ENCODE measurements at regions not wholly inside any gene's neighbourhood (a gene's known extent, or its start where the extent isn't known, plus 50 kb on each side); places are given as distances from the start of the nearest gene placed in this dataset.
"Not testable (repeated sequence)": the region's sequence is repeated elsewhere in the genome, so short reads cannot be mapped to it uniquely, and the experiment has no call there.

DNA sequence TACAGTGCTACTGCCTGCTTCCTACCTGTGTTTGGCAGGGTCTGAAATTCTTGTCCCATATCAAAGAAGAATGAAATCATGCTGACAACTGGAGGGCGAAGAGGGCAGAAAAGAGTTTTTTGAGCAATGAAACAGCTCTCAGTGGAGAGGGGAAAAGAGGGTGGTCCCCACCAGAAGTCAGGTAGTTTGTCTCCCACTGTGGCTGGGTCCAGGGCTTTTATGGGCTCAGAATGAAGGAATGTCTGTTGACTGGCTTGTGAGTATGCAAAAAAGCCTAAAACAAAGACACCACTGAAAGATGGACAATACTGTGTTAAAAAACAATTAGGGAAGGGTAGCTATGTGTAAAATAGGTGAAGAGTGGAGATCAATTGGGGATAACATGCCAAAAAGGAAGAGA is 115.0 kb downstream of the ADAM29 start:
- DNase-seq (ENCODE audit: low read depth in 4 of 4, low spot score in 3 of 4), result no peak

GRCh38 chr4:175034007-175034406 is 115.8 kb downstream of the ADAM29 start:
- DNase-seq (ENCODE audit: low read depth in 4 of 4, low spot score in 3 of 4), result no peak

DNA sequence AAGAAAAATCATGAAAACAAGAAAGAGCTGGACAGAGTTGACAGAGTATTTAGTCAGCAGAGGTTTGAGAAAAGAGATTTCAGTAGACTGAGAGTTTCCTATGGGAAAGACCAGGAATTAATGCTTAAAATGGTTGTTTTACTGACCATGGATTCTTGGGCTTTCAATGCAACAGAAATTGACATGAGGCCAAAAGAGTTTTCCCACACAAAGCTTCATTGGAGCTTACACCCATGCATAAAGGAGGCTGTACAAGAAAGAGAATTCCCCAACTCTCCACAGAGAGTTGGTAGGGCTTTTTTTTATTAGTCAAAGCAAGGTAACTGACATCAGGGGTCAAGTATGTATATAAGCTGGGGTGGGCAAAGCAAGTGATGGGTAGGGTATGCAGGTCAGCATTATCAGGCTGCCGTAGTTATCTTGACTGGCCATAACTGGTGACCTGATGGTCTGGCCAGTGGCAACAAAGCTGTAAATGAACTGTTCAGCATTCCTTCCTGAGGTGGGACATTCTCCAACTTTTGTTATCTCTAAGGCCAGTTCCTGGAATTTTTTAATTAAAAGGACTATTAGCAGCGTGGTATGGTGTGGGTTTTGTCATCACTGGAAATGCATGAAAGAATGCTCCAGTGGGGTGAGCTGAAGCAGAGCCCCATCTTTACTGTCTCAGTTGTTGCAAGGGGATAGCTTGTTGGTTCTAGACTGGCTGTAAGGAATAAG is 117.0 kb downstream of the ADAM29 start:
- no peak for DNase-seq (ENCODE audit: low read depth in 4 of 4, low spot score in 3 of 4)

DNA sequence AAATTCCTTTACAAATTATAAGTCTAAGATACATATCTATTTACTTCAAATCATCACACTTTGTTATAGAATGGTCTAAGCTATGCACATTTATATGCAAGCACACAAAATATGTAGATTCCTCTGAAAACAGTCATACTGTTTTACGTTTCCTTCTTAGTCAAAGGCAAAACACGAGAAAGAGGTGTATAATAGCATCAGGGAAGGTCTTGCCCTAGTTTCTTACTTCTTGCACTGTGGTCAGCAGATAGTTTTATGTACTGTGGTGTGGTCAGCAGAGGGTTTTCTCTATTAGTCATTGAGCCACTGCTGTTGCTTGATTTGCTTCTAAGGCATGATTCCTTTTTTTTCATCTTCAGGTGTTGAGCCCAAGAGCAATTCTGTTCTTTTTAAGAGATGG is 117.7 kb downstream of the ADAM29 start:
- DNase-seq (ENCODE audit: low read depth in 4 of 4, low spot score in 3 of 4), result no peak

DNA sequence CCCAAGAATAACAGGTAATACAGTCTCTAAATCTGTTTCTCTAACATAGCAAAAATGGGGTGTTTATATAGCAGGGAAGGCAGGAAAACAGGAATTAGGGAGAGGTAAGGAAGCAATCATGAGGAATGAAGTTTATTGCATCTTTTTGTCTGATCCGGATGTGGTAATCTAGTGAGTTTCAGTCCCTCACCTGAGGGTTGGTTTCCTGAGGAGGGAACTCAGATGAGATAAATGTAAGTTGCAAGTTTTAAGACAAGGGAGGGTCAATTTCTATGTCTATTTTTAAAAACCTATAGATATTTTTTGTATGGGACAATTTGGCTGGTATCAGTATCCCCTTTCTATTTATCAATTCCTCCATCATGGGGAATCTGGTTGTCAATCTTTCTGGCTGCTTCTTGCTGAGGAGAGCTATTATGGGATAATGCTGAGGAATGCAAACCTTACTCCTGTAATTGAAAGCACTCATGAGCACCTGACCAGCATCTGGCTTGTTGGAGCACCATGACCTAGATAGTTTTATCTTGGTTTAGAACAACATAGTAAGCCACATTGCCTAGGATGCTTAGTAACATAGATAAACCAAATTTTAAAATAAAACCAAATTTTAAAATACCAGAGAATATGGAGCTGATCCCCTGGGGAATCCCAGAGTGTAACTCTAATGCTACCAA is 130.1 kb downstream of the ADAM29 start:
- no peak for DNase-seq (ENCODE audit: low read depth in 4 of 4, low spot score in 3 of 4)

GRCh38 chr4:175048906-175049305 is 130.7 kb downstream of the ADAM29 start:
- no peak for DNase-seq (ENCODE audit: low read depth in 4 of 4, low spot score in 3 of 4)

- no peak for DNase-seq (ENCODE audit: low read depth in 4 of 4, low spot score in 3 of 4)
These were observed 133.8 kb downstream of the ADAM29 start for GRCh38 chr4:175051974-175052373.

DNA sequence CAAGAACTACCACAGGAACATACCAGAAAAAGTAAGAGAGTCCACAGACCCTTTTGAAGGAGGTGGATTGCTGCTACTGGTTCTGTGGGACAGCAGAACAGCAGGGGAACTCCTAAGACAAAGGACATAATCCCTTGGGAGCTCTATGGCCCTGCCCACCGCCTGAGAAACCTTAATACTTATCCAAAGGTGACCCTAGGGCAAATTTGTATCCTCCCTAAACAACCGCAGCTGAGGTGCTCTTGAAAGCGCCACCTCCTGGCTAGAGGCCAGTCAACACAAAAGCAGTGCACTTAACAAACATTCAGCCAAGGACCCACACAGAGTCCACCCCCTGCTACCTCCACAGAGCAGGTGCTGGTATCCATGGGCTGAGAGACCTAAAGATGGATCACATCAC is 136.8 kb downstream of the ADAM29 start:
- no peak for DNase-seq (ENCODE audit: low read depth in 4 of 4, low spot score in 3 of 4)

- no peak for DNase-seq (ENCODE audit: low read depth in 4 of 4, low spot score in 3 of 4)
These were observed 144.0 kb downstream of the ADAM29 start for GRCh38 chr4:175062183-175062592.

DNA sequence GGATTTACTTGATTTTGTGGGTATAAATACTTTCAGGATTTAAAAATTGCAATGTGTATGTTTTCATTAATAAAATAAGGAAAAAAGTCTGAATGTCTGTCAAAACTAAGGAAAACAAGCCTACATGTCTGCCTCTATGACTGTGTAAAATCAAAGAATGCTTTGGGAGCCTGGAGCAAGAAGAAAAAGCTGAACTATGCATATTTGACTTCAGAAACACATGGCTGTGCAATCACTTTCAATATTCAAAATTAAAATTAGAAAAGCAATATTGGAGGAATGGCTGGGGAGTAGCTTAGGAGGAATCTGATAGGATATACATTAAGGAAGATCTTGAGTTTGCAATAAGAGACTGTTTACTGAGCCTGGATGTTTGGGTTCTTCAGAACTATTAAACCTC is 147.1 kb downstream of the ADAM29 start:
- DNase-seq (ENCODE audit: low read depth in 4 of 4, low spot score in 3 of 4), result no peak

GRCh38 chr4:175066923-175067627 is 148.9 kb downstream of the ADAM29 start:
- no peak for DNase-seq (ENCODE audit: low read depth in 4 of 4, low spot score in 3 of 4)

- no peak for DNase-seq (ENCODE audit: low read depth in 4 of 4, low spot score in 3 of 4)
These were observed 150.1 kb downstream of the ADAM29 start for GRCh38 chr4:175068266-175068665.

GRCh38 chr4:175070444-175070843 is 152.3 kb downstream of the ADAM29 start:
- no peak for DNase-seq (ENCODE audit: low read depth in 4 of 4, low spot score in 3 of 4)

GRCh38 chr4:175071123-175071522 is 153.0 kb downstream of the ADAM29 start:
- no peak for DNase-seq (ENCODE audit: low read depth in 4 of 4, low spot score in 3 of 4)

DNA sequence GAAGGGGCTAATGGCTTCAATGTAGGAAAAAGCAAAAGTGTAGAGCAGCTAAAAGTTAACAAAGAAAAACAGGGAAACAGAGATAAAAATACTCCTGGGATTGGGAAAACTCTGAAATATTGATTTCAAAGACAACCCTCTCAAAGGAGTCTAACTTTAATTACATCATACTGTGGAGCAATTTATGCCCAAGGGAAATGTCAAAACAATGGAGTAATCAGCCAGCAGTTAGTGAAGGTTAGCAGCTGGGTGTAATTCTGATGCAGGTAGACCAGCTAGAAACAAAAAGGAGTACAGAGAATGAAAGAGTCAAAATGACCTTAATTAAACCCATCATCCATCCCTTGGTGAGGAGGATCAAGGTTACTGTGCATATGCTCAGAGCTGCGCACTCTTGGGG is 169.0 kb downstream of the ADAM29 start:
- DNase-seq (ENCODE audit: low read depth in 4 of 4, low spot score in 3 of 4), result no peak

DNA sequence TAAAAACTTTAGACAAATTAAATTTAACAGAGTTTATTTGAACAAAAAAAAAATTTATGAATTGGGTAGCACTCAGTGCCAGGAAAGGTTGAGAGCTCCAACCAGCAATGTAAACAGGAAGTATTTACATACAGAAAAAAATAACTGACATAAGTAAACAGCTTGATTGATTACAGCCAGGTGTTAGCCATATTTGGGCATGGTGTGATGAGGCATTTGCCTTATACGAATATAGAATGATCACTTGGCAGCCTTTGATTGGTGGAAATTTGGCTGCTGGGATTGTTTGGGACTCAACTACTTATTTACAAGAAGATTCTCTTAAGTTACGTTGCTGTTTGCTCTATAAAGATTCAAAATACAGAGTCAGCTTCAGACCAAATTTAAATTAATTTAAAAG is 172.0 kb downstream of the ADAM29 start:
- DNase-seq (ENCODE audit: low read depth in 4 of 4, low spot score in 3 of 4), result no peak

DNA sequence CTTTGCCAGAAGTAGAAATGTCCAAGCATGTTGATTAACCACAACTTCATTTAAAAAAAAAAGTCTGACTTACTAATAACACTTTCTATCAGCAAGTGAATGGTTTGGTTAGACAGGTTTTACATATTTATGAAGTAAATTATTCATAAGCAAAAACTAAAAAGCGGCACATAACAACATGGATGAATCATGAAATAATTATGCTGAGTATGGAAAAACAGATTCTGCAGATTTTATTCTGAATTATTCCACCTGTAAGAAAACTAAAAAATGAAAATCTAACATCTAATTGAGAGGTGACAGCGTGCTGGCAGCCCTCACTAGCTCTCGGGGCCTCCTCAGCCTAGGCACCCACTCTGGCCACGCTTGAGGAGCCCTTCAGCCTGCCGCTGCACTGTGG is 173.5 kb downstream of the ADAM29 start:
- DNase-seq (ENCODE audit: low read depth in 4 of 4, low spot score in 3 of 4), result no peak

GRCh38 chr4:175092114-175092513 is 174.0 kb downstream of the ADAM29 start:
- DNase-seq (ENCODE audit: low read depth in 4 of 4, low spot score in 3 of 4), result no peak

- DNase-seq (ENCODE audit: low read depth in 4 of 4, low spot score in 3 of 4), result not testable (repeated sequence)
These were observed 174.9 kb downstream of the ADAM29 start for GRCh38 chr4:175093055-175093454.

DNA sequence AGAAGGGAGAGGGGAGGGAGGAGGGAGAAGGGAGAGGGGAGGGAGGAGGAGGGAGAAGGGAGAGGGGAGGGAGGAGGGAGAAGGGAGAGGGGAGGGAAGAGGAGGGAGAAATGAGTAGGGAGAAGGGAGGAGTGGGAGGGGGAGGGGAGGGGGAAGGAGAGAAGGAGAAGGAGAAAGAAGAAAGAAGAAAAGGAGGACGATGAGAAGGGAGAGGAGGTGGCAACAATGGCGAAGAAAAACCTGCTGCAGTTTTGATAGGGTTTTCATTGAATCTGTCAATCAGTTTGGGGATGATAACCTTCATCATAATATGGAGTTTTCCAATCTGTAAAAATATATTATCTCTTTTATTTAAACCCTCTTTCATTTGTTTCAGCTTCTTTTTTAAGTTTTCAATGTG is 185.2 kb downstream of the ADAM29 start:
- DNase-seq (ENCODE audit: low read depth in 4 of 4, low spot score in 3 of 4), result no peak

- DNase-seq (ENCODE audit: low read depth in 4 of 4, low spot score in 3 of 4), result no peak
These were observed 188.1 kb downstream of the ADAM29 start for GRCh38 chr4:175106301-175106700.

GRCh38 chr4:175109933-175110332 is 191.8 kb downstream of the ADAM29 start:
- no peak for DNase-seq (ENCODE audit: low read depth in 4 of 4, low spot score in 3 of 4)

Measured in left renal pelvis (tissue), 4 donors.